HG03565 (cell line): ENCODE measurements at regions not wholly inside any gene's neighbourhood (a gene's known extent, or its start where the extent isn't known, plus 50 kb on each side); places are given as distances from the start of the nearest gene placed in this dataset.

Experiments used
- ATAC-seq: cut with Tn5 transposase; IDR thresholded peaks from one replicate; pipeline ENCODE4 v1.9.1; 2021; ENCODE audit warnings: mild to moderate bottlenecking, moderate library complexity; ENCODE audit not compliant: unreplicated experiment

DNA sequence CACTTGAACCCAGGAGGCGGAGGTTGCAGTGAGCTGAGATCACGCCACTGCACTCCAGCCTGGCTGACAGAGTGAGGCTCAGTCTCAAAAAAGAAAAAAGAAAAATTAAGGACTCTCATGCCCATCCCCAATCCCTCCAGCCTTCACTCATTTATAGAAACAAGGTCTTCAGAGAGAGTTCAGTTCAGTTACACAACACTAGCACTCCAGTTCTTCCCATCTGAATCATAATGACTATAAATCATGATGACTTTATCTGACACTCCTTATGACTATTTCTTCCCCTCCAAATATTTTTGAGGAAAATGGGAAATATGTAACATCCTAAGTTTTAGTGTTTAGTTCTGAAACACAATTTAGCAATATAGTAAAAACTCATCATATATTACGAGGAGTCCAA is 107.4 kb upstream of the LSM8 start:
- no peak for ATAC-seq

- no peak for ATAC-seq
Observed at GRCh38 chr7:118078015-118078414, 105.9 kb upstream of the LSM8 start.

DNA sequence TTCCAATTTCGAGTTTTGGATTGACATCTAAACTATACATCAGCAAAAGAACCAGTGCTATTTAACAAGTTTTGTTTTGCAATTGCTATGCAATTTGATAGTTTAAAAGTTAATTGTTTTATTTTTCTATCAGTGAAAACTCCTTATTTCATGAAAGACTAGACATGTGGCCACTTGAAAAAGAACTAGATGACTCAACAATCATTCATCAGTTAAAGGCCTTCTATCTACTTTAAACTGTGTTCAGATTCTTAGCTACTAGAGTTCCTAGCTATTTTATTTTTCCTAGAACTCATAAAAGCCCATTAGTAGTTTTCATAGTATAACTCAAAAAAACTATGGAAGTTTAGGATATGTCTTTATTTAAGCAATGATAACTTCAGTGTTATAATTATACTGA is 104.6 kb upstream of the LSM8 start:
- no peak for ATAC-seq

- ATAC-seq = peak; percentile 94
Observed at GRCh38 chr7:118080947-118081346, 103.0 kb upstream of the LSM8 start.

- no peak for ATAC-seq
Observed at GRCh38 chr7:118082506-118082905, 101.5 kb upstream of the LSM8 start.

DNA sequence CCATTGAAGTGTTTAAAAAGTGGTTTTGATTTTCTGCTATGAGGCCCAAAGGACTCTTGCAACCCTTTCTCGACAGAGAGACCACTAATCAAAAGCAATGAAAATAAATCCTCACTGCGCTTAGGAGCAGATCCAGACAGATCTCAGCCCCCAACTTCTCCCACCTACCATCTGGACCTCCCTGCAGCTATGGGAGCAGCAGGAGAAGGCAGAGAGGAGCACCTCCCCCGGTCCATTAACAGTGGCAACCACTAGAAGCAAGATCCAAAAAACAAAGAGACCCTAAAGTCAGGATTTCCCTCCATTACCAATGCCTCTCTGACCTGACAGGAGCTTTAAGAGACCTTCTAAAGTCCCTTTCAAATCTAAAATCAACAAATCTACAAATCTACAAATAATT is 99.0 kb upstream of the LSM8 start:
- ATAC-seq = no peak

DNA sequence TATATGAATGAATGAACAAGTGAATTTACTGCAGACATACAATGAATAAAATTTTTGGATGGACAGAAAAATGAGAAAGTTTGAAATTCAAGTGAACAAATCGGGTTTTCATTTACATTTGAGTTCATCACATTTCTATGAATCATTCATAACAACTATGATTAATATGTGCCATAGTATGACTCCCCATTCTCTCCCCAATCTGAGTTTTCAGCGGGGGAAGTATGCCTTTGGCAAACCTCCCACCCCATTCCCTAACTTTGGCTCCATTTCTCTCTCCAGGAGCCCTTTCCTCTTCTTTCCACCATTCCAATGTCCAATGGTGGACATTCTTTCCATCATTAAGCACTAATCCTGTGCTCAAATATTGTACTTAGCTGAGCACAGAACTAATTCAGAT is 96.8 kb upstream of the LSM8 start:
- ATAC-seq = no peak

- ATAC-seq = no peak
Observed at GRCh38 chr7:118094044-118094443, 89.9 kb upstream of the LSM8 start.

DNA sequence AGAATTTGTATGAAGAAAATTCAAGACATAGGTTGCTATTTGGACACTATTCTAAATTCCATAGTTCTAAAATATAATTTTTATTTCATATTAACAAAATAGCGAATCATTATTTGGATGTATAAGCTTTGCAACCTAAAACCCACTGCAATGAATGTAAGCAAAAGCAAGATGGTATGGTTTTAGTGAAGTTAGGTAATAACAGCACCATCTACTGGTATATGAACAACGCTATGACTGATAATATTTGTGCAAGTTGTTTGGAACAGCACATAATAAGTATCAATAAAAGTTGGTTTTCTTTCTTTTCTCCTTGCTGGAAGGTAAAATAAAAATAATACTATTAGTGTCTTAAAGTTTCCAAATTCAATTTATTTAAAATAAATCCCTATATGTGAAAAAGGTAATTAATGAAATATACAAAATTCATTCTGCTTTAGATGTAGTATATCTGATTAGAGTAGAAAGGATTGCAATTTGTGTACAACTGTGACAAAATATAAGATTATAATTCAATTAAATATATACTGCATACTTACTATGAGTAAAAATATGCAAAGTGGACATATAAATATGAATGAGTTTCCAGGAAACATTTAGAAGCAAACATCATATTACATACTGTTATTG is 79.0 kb upstream of the LSM8 start:
- ATAC-seq = peak; percentile 83

DNA sequence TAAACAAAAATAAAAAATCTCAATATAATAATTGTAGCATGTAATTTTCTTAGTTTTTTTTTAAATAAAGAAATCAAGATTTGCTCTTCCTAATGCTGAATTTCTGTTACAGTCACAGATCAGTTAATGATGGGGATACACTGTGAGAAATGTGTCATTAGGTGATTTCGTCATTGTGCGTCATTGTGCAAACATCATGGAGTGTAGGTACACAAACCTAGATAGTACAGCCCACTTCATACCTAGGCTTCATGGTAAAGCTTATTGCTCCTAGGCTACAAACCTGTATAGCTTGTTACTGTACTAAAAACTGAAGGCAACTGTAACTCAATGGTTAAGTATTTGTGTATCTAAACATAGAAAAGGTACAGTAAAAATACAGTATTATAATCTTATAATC is 74.4 kb upstream of the LSM8 start:
- no peak for ATAC-seq

GRCh38 chr7:118110178-118110925 is 73.6 kb upstream of the LSM8 start:
- no peak for ATAC-seq

- no peak for ATAC-seq
Observed at GRCh38 chr7:118111347-118111746, 72.6 kb upstream of the LSM8 start.

GRCh38 chr7:118114175-118114574 is 69.8 kb upstream of the LSM8 start:
- ATAC-seq = no peak

GRCh38 chr7:118129041-118129795 is 54.7 kb upstream of the LSM8 start:
- peak; percentile 72 for ATAC-seq

DNA sequence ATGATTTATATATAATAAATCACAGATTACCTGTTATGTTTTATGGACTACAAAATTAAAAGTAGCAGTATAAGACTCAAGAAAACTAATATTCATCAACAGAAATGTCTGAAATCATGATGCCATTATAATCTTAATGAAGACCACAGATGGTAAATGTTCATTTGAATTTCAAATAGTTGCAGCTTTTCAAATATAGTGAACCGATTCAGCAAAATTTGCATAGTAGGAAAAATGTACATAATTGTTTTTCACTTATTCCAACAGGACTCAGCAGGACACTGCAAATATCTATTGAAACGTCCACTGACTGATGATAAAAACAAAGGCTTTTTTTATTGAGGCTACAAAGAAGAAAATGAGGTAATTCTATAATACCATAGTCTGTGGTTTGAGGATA is 51.2 kb upstream of the LSM8 start:
- ATAC-seq = no peak
